GM21619 (cell line): ENCODE measurements at regions not wholly inside any gene's neighbourhood (a gene's known extent, or its start where the extent isn't known, plus 50 kb on each side); places are given as distances from the start of the nearest gene placed in this dataset.
"Not testable (repeated sequence)": the region's sequence is repeated elsewhere in the genome, so short reads cannot be mapped to it uniquely, and the experiment has no call there.

Source experiments
- ATAC-seq: cut with Tn5 transposase; IDR thresholded peaks from one replicate; pipeline ENCODE4 v1.9.1; 2021; ENCODE audit not compliant: unreplicated experiment

DNA sequence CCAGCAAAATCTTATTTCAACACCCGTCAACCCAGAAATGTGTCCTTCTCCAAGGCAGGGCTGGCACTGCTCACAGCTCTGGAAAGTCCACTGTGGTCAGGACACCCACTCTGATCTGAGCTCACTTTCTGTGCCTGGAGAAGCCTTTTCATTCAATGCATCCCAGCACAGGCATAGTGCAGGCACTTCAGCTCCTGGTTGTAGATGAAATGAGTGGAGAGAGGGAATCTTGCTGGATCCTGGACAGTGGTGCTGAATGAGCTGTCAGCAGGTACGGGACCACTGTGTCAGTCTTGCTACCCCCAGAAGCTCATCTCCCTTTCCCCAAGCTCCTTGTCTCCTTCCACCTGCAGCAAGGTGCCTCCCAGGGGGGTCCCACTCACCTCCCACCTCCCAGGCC is 86.1 kb upstream of the SALL1 start:
- no peak for ATAC-seq

- ATAC-seq = no peak
These were observed 85.5 kb upstream of the SALL1 start for GRCh38 chr16:51236583-51236982.

DNA sequence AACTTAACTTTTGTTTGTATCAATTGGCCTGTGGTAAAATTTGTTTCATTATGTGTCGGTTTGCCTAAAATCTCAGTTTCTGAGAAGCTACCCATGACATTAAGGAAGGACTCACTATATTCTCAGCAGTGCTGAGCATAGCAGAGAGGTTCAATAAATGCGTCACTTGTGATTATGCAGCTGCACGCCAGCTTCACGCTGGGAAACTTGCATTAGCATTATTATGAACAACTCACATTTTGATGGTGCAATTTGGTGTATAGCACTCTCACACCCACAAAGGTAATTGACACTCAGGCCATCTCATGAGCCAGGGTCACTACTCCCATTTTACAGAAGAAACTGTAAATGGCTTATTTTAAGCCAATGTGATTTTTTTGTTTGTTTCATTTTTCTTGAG is 80.6 kb upstream of the SALL1 start:
- ATAC-seq = no peak

- not testable (repeated sequence) for ATAC-seq
These were observed 79.0 kb upstream of the SALL1 start for GRCh38 chr16:51230035-51230434.

DNA sequence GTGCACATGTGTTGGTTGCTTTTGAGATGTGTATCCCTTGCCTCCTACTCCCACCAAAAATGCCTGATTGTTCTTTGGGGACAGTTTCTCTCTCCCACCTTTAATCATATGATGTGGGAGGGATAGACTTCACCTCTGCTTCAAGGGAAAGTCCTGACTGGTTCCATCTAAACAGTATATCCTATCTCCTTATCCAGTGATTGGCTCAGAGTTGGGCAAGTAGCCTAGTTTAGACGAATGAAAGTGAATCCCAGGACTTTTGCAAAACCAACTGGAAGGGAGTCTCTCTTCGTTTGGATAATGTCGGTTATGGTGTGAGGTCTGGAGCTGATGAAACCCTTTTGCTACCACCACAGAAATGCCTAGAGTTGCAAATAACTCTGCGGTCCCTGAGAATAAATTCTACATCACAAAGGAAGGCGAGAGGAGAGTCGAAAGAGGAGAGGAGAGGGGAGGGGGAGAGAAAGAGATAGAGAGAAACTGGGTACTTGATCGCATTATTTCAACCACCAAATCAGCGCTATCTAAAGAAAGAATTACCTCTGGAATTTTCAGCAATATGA is 77.1 kb upstream of the SALL1 start:
- no peak for ATAC-seq

DNA sequence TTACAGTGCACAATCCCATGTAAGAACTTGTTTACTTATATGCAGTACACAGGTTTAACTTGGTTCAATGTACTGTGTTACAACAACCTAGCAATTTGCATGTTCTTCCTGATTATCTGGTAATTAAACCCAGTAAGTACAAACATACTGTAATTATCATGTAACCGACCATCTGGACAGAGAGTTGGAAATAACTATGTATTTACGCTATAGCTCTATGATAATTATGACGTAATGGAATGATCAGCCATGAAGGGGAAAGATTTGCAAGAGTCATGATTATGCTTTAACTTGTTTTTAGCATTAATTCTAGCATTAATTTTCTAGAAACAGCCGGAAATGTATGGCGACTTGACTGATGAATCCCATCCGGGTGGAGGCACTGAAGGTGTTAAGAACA is 74.8 kb upstream of the SALL1 start:
- no peak for ATAC-seq

- no peak for ATAC-seq
These were observed 73.2 kb upstream of the SALL1 start for GRCh38 chr16:51224317-51224716.

GRCh38 chr16:51222016-51222415 is 70.9 kb upstream of the SALL1 start:
- no peak for ATAC-seq

GRCh38 chr16:51211148-51211547 is 60.1 kb upstream of the SALL1 start:
- ATAC-seq = no peak

DNA sequence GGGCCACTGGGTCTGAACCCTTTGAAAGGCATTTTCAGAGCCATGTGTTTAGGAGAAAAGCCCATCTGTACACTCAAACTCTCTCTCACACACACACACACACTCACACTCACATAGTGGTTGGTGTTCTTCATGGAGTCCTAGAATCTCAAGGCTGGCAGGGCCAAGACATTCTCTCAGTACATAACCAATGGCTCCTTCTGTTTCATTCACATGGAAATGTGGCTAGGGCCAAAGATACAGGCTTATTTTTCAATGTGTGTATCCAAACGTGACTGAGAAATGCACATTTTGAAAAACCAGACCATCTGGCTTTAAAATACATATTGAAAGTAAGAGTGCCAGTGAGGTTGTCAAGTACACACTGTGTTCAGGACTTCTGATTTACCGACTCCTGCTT is 59.0 kb upstream of the SALL1 start:
- no peak for ATAC-seq

GRCh38 chr16:51201604-51202003 is 50.5 kb upstream of the SALL1 start:
- no peak for ATAC-seq
